ENCODE measurements at regions not wholly inside any gene's neighbourhood (a gene's known extent, or its start where the extent isn't known, plus 50 kb on each side); places are given as distances from the start of the nearest gene placed in this dataset.

- TF ChIP-seq CTCF (IDR thresholded peaks at IDR 0.05; ENCODE audit: low read depth, low read length, missing input control), result no peak
- no peak for TF ChIP-seq EGR1 (IDR thresholded peaks at IDR 0.05; ENCODE audit: low read depth in 2 of 2)
- no peak for TF ChIP-seq RAD21 (IDR thresholded peaks at IDR 0.05)
- no peak for TF ChIP-seq SP1 (IDR thresholded peaks at IDR 0.05)
- no peak for TF ChIP-seq ATF3 (IDR thresholded peaks at IDR 0.05)
- no peak for TF ChIP-seq REST (IDR thresholded peaks at IDR 0.05)
- no peak for TF ChIP-seq HNF4G (IDR thresholded peaks at IDR 0.05)
- no peak for TF ChIP-seq MAX (IDR thresholded peaks at IDR 0.05)
- no peak for TF ChIP-seq GABPA (IDR thresholded peaks at IDR 0.05 in 1 of 2, conservative IDR thresholded peaks at IDR 0.05 in 1 of 2)
- TF ChIP-seq FOXA2 (IDR thresholded peaks at IDR 0.05), result no peak
- no peak for TF ChIP-seq YY1 (IDR thresholded peaks at IDR 0.05)
- no peak for TF ChIP-seq JUND (IDR thresholded peaks at IDR 0.05)
- TF ChIP-seq ZBTB33 (IDR thresholded peaks at IDR 0.05), result no peak
- no peak for TF ChIP-seq TAF1 (conservative IDR thresholded peaks at IDR 0.05)
These were observed 272.7 kb downstream of the MAF start for GRCh38 chr16:79327836-79328235.
